Memory B cell (primary cell): ENCODE measurements at regions not wholly inside any gene's neighbourhood (a gene's known extent, or its start where the extent isn't known, plus 50 kb on each side); places are given as distances from the start of the nearest gene placed in this dataset.
A peak's percentile ranks its signal among the peaks of the same experiment; 100 is the strongest.

Experiments used
- ATAC-seq: fragments of 150-1000 bp; cut with Tn5 transposase; 2 replicates; pipeline ENCODE4 v1.10.0; 2021; ENCODE audit warnings: low read depth, mild to moderate bottlenecking, moderate library complexity
- DNase-seq, 2 donors: peaks; one replicate each; pipeline ENCODE4 v3.0.0; 2022; ENCODE audit warnings: low spot score in 2 of 2
- H3K27ac Mint-ChIP-seq: one replicate; pipeline ENCODE4 v1.8.0; 2022; ENCODE audit warnings: mild to moderate bottlenecking, moderate library complexity, mixed read lengths
- H3K27me3 Mint-ChIP-seq: one replicate; pipeline ENCODE4 v1.8.0; 2022; ENCODE audit warnings: mixed read lengths
- H3K36me3 Mint-ChIP-seq: one replicate; pipeline ENCODE4 v1.8.0; 2022; ENCODE audit warnings: mild to moderate bottlenecking, mixed read lengths
- H3K4me1 Mint-ChIP-seq: one replicate; pipeline ENCODE4 v1.8.0; 2022; ENCODE audit warnings: mixed read lengths
- H3K4me3 Mint-ChIP-seq: one replicate; pipeline ENCODE4 v1.8.0; 2022; ENCODE audit warnings: mild to moderate bottlenecking, moderate library complexity, mixed read lengths
- H3K9me3 Mint-ChIP-seq: one replicate; pipeline ENCODE4 v1.8.0; 2022; ENCODE audit warnings: mixed read lengths

- Mint-ChIP-seq H3K27me3 (no peaks in the 10 kb centered on the region), H3K27ac (no peak overlapping the region), H3K36me3 (no peaks in the 10 kb centered on the region), H3K4me1 (no peaks in the 10 kb centered on the region), H3K9me3 (peaks cover 4% of the 10 kb centered on the region), H3K4me3 (no peak overlapping the region)
- ATAC-seq, result no peak
- no peak for DNase-seq
Measured at GRCh38 chr2:138867341-138867740, 87.2 kb upstream of the NXPH2 start.

- H3K27me3 Mint-ChIP-seq, result no peaks in the 10 kb centered on the region
- no peak for ATAC-seq
- no peaks in the 10 kb centered on the region for H3K36me3 Mint-ChIP-seq
- no peak overlapping the region for H3K4me3 Mint-ChIP-seq
- H3K27ac Mint-ChIP-seq, result no peak overlapping the region
- no peak for DNase-seq
- peaks cover 4% of the 10 kb centered on the region for H3K9me3 Mint-ChIP-seq
- H3K4me1 Mint-ChIP-seq, result no peaks in the 10 kb centered on the region
Measured at GRCh38 chr2:138866797-138867196, 86.6 kb upstream of the NXPH2 start.

GRCh38 chr2:138853761-138854160 lies 73.6 kb upstream of the NXPH2 start:
- Mint-ChIP-seq H3K4me1 (no peaks in the 10 kb centered on the region), H3K4me3 (no peak overlapping the region), H3K27ac (no peak overlapping the region), H3K36me3 (no peaks in the 10 kb centered on the region), H3K27me3 (no peaks in the 10 kb centered on the region), H3K9me3 (no peaks in the 10 kb centered on the region)
- no peak for DNase-seq
- ATAC-seq, result no peak

GRCh38 chr2:138853296-138853695 lies 73.1 kb upstream of the NXPH2 start:
- Mint-ChIP-seq H3K27me3 (no peaks in the 10 kb centered on the region), H3K27ac (no peak overlapping the region), H3K4me3 (no peak overlapping the region), H3K9me3 (no peaks in the 10 kb centered on the region), H3K4me1 (no peaks in the 10 kb centered on the region), H3K36me3 (no peaks in the 10 kb centered on the region)
- DNase-seq (no peak), ATAC-seq (no peak)

GRCh38 chr2:138846216-138846821 lies 66.1 kb upstream of the NXPH2 start:
- no peaks in the 10 kb centered on the region for H3K36me3 Mint-ChIP-seq
- H3K27ac Mint-ChIP-seq, result no peak overlapping the region
- H3K9me3 Mint-ChIP-seq, result no peaks in the 10 kb centered on the region
- no peak overlapping the region for H3K4me3 Mint-ChIP-seq
- DNase-seq, result peak in 1 of 2 donors; percentile 4
- H3K4me1 Mint-ChIP-seq, result no peaks in the 10 kb centered on the region
- peaks cover 1% of the 10 kb centered on the region for H3K27me3 Mint-ChIP-seq
- ATAC-seq, result no peak

GRCh38 chr2:138842341-138842740 lies 62.2 kb upstream of the NXPH2 start:
- no peaks in the 10 kb centered on the region for H3K4me1 Mint-ChIP-seq
- H3K27ac Mint-ChIP-seq, result no peak overlapping the region
- no peak for DNase-seq
- no peaks in the 10 kb centered on the region for H3K9me3 Mint-ChIP-seq
- no peak for ATAC-seq
- H3K4me3 Mint-ChIP-seq, result no peak overlapping the region
- no peaks in the 10 kb centered on the region for H3K36me3 Mint-ChIP-seq
- peaks cover 3% of the 10 kb centered on the region for H3K27me3 Mint-ChIP-seq

GRCh38 chr2:138841459-138841858 lies 61.3 kb upstream of the NXPH2 start:
- Mint-ChIP-seq H3K9me3 (no peaks in the 10 kb centered on the region), H3K27me3 (peaks cover 3% of the 10 kb centered on the region), H3K4me1 (no peaks in the 10 kb centered on the region), H3K27ac (no peak overlapping the region), H3K4me3 (no peak overlapping the region), H3K36me3 (no peaks in the 10 kb centered on the region)
- ATAC-seq, result no peak
- no peak for DNase-seq

- peaks cover 2% of the 10 kb centered on the region for H3K27me3 Mint-ChIP-seq
Measured at GRCh38 chr2:138838851-138839620, 58.8 kb upstream of the NXPH2 start.

GRCh38 chr2:138831691-138832090 lies 51.5 kb upstream of the NXPH2 start:
- H3K27me3 Mint-ChIP-seq, result peaks cover 2% of the 10 kb centered on the region
- no peak for DNase-seq
- no peaks in the 10 kb centered on the region for H3K4me1 Mint-ChIP-seq
- no peaks in the 10 kb centered on the region for H3K36me3 Mint-ChIP-seq
- H3K9me3 Mint-ChIP-seq, result no peaks in the 10 kb centered on the region
- no peak overlapping the region for H3K27ac Mint-ChIP-seq
- no peak for ATAC-seq
- no peak overlapping the region for H3K4me3 Mint-ChIP-seq

More at GRCh38 chr2:138838851-138839620, 58.8 kb upstream of the NXPH2 start:
- H3K36me3 Mint-ChIP-seq, result no peaks in the 10 kb centered on the region
- H3K4me1 Mint-ChIP-seq, result no peaks in the 10 kb centered on the region
- no peak overlapping the region for H3K4me3 Mint-ChIP-seq
- H3K27ac Mint-ChIP-seq, result no peak overlapping the region
- no peaks in the 10 kb centered on the region for H3K9me3 Mint-ChIP-seq
- DNase-seq (no peak), ATAC-seq (no peak)

- no peaks in the 10 kb centered on the region for H3K36me3 Mint-ChIP-seq
- no peak overlapping the region for H3K4me3 Mint-ChIP-seq
- H3K27ac Mint-ChIP-seq, result no peak overlapping the region
- DNase-seq (no peak), ATAC-seq (no peak)
- H3K9me3 Mint-ChIP-seq, result no peaks in the 10 kb centered on the region
- no peaks in the 10 kb centered on the region for H3K4me1 Mint-ChIP-seq
- peaks cover 3% of the 10 kb centered on the region for H3K27me3 Mint-ChIP-seq
Measured at GRCh38 chr2:138831154-138831553, 51.0 kb upstream of the NXPH2 start.

- peaks cover 3% of the 10 kb centered on the region for H3K27me3 Mint-ChIP-seq
- H3K27ac Mint-ChIP-seq, result no peak overlapping the region
- H3K36me3 Mint-ChIP-seq, result no peaks in the 10 kb centered on the region
- DNase-seq, result no peak
- H3K4me1 Mint-ChIP-seq, result no peaks in the 10 kb centered on the region
- no peak for ATAC-seq
- no peak overlapping the region for H3K4me3 Mint-ChIP-seq
- H3K9me3 Mint-ChIP-seq, result no peaks in the 10 kb centered on the region
Measured at GRCh38 chr2:138830547-138830946, 50.4 kb upstream of the NXPH2 start.
